HCT116 (cell line): ENCODE measurements at regions not wholly inside any gene's neighbourhood (a gene's known extent, or its start where the extent isn't known, plus 50 kb on each side); places are given as distances from the start of the nearest gene placed in this dataset.
"Not testable (repeated sequence)": the region's sequence is repeated elsewhere in the genome, so short reads cannot be mapped to it uniquely, and the experiment has no call there.

ENCODE experiments used
- ATF3 ChIP-seq: IDR thresholded peaks from 2 replicates; pipeline ENCODE4 v1.6.1; 2012
- CTCF ChIP-seq, 3 experiments: fragments of 200-600 bp in 1 of 3; sonication (generic) in 1 of 3; IDR thresholded peaks in 2 of 3; conservative IDR thresholded peaks in 1 of 3; 2 replicates each; pipeline ENCODE4 v1.5.1; 2012 to 2017; ENCODE audit warnings: low read depth in 2 of 3, low read length in 2 of 3, antibody characterized with exemption in 1 of 3, borderline replicate concordance in 1 of 3, control low read depth in 1 of 3, mild to moderate bottlenecking in 1 of 3, mixed read lengths in 1 of 3, mixed run types in 1 of 3, moderate library complexity in 1 of 3; ENCODE audit not compliant: insufficient read depth in 1 of 3
- POLR2A ChIP-seq: IDR thresholded peaks from 2 replicates; pipeline ENCODE4 v1.7.0; 2011; ENCODE audit warnings: borderline replicate concordance; ENCODE audit not compliant: insufficient read depth, insufficient read length; ENCODE audit errors: extremely low read depth
- RAD21 ChIP-seq: IDR thresholded peaks from 2 replicates; pipeline ENCODE4 v1.6.1; 2012; ENCODE audit warnings: low read depth, mild to moderate bottlenecking
- SRF ChIP-seq: IDR thresholded peaks from 2 replicates; pipeline ENCODE4 v1.6.1; 2012; ENCODE audit warnings: low read depth
- TCF7L2 ChIP-seq: IDR thresholded peaks from 2 replicates; pipeline ENCODE4 v1.7.0; 2011; ENCODE audit warnings: borderline replicate concordance, inconsistent platforms; ENCODE audit not compliant: insufficient read depth, insufficient read length; ENCODE audit errors: extremely low read depth

GRCh38 chr14:53395267-53395666 is 242.1 kb upstream of the DDHD1 start:
- not testable (repeated sequence) for TF ChIP-seq TCF7L2; CTCF (IDR thresholded peaks at IDR 0.05 in 2 of 3, conservative IDR thresholded peaks at IDR 0.05 in 1 of 3; ENCODE audit: borderline replicate concordance in 1 of 3, insufficient read depth in 1 of 3, low read depth in 2 of 3, low read length in 2 of 3); ATF3; SRF; POLR2A; RAD21
